ENCODE measurements at regions not wholly inside any gene's neighbourhood (a gene's known extent, or its start where the extent isn't known, plus 50 kb on each side); places are given as distances from the start of the nearest gene placed in this dataset.
A peak's percentile ranks its signal among the peaks of the same experiment; 100 is the strongest.

- 60 to 80% (median 69%) methylated on average over 5 of the region's 5 CpGs for WGBS, 4 donors
- intact Hi-C loops (cut with DNase I), result no loop called here
- TF ChIP-seq CTCF (IDR thresholded peaks at IDR 0.05), result no peak
- TF ChIP-seq POLR2A (IDR thresholded peaks at IDR 0.05), result no peak
- H3K27me3 ChIP-seq, result no peaks in the 10 kb centered on the region
- no peaks in the 10 kb centered on the region for H3K36me3 ChIP-seq (replicated peaks in 1 of 2)
- no peak overlapping the region for H3K27ac ChIP-seq
- no peaks in the 10 kb centered on the region for H3K9me3 ChIP-seq (replicated peaks in 1 of 3)
- DNase-seq, result no peak
- H3K4me1 ChIP-seq (replicated peaks in 1 of 2), result no peaks in the 10 kb centered on the region
- no peak overlapping the region for H3K4me3 ChIP-seq
Observed at GRCh38 chr1:164466429-164466828, 92.6 kb upstream of the PBX1 start.

- Histone ChIP-seq H3K36me3 (replicated peaks in 1 of 2) (no peaks in the 10 kb centered on the region), H3K27me3 (no peaks in the 10 kb centered on the region), H3K4me3 (no peak overlapping the region), H3K27ac (no peak overlapping the region), H3K9me3 (replicated peaks in 1 of 3) (no peaks in the 10 kb centered on the region), H3K4me1 (replicated peaks in 1 of 2) (peaks cover 0 to 4% of the 10 kb centered on the region in 2 donors)
- intact Hi-C loops (cut with DNase I), result no loop called here
- DNase-seq, result no peak
- WGBS, 4 donors, result 80 to 85% (median 82%) methylated on average over 5 of the region's 5 CpGs
- TF ChIP-seq CTCF (IDR thresholded peaks at IDR 0.05) (no peak), POLR2A (IDR thresholded peaks at IDR 0.05) (no peak)
Observed at GRCh38 chr1:164470996-164471395, 88.0 kb upstream of the PBX1 start.

GRCh38 chr1:164472841-164473240 lies 86.1 kb upstream of the PBX1 start:
- Histone ChIP-seq H3K4me3 (no peak overlapping the region), H3K4me1 (replicated peaks in 1 of 2) (peaks cover 0 to 4% of the 10 kb centered on the region in 2 donors), H3K9me3 (replicated peaks in 1 of 3) (no peaks in the 10 kb centered on the region), H3K27ac (no peak overlapping the region), H3K36me3 (replicated peaks in 1 of 2) (no peaks in the 10 kb centered on the region), H3K27me3 (no peaks in the 10 kb centered on the region)
- DNase-seq, result no peak
- TF ChIP-seq CTCF (IDR thresholded peaks at IDR 0.05) (no peak), POLR2A (IDR thresholded peaks at IDR 0.05) (no peak)
- intact Hi-C loops (cut with DNase I), result no loop called here
- WGBS, 4 donors, result 76 to 89% (median 83%) methylated on average over 1 of the region's 1 CpG

GRCh38 chr1:164473544-164473943 lies 85.4 kb upstream of the PBX1 start:
- 49 to 56% (median 51%) methylated on average over 3 of the region's 3 CpGs for WGBS, 4 donors
- intact Hi-C loops (cut with DNase I), result no loop called here
- peak in 4 of 7 donors; percentile 13 to 24 (median 20) for DNase-seq
- H3K27ac ChIP-seq, result no peak overlapping the region
- peaks cover 0 to 4% of the 10 kb centered on the region in 2 donors for H3K4me1 ChIP-seq (replicated peaks in 1 of 2)
- TF ChIP-seq POLR2A (IDR thresholded peaks at IDR 0.05), result no peak
- TF ChIP-seq CTCF (IDR thresholded peaks at IDR 0.05), result no peak
- no peak overlapping the region for H3K4me3 ChIP-seq
- no peaks in the 10 kb centered on the region for H3K9me3 ChIP-seq (replicated peaks in 1 of 3)
- H3K27me3 ChIP-seq, result no peaks in the 10 kb centered on the region
- H3K36me3 ChIP-seq (replicated peaks in 1 of 2), result no peaks in the 10 kb centered on the region
